Tibial nerve (tissue), 4 donors: ENCODE measurements at regions not wholly inside any gene's neighbourhood (a gene's known extent, or its start where the extent isn't known, plus 50 kb on each side); places are given as distances from the start of the nearest gene placed in this dataset.

ENCODE experiments used
- EP300 ChIP-seq, 2 donors: sonication (generic); formaldehyde crosslinking; IDR thresholded peaks; one replicate each; pipeline ENCODE4 v1.6.1; 2017; ENCODE audit warnings: antibody characterized with exemption in 2 of 2, mild to moderate bottlenecking in 1 of 2
- POLR2A ChIP-seq, 2 donors: fragments of 450-650 bp; IDR thresholded peaks; one replicate each; pipeline ENCODE4 v1.6.1; 2017; ENCODE audit warnings: antibody characterized with exemption in 2 of 2, mild to moderate bottlenecking in 2 of 2, moderate library complexity in 2 of 2
- TF ChIP-seq, protein P1 (sequence below), 5 experiments: fragments of 200-600 bp in 3 of 5; fragments of 450-650 bp in 2 of 5; sonication (generic) in 3 of 5; IDR thresholded peaks; one replicate each; pipeline ENCODE4 v1.5.1; 2016 to 2019; ENCODE audit warnings: antibody characterized with exemption in 5 of 5, mild to moderate bottlenecking in 3 of 5, moderate library complexity in 2 of 5

DNA sequence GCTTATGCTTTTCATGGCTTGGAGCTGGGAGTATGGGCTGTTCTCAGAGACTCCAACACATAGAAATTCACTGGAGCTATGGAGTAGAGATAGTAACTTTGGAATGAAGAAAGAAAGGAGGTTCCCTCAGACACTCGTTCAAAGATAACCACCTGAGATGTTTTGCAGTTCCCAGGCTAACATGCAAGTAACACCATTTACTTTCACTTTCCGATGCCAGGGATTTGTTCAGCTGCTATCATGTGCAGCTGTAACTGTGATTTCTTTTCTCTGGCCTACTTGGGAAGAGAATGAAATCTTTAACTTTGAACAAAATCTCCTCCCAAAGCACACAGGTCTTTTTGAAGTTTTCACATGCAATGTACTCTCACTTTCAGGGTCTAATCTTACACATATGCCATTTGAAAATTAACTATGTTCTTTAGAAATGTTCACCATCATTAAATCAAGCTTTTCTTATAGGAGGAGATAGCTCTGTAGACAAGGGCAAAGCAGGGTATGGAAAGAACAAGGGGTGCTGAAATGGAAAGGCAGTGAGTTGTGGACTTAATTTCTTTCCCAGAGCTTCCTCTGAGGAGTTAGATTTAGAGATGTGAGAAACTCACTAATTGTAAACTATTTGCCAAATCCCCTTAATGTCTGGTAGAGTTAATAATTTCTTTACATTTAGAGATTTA lies 514.3 kb downstream of the PDHA2 start:
- TF ChIP-seq, protein P1, sequence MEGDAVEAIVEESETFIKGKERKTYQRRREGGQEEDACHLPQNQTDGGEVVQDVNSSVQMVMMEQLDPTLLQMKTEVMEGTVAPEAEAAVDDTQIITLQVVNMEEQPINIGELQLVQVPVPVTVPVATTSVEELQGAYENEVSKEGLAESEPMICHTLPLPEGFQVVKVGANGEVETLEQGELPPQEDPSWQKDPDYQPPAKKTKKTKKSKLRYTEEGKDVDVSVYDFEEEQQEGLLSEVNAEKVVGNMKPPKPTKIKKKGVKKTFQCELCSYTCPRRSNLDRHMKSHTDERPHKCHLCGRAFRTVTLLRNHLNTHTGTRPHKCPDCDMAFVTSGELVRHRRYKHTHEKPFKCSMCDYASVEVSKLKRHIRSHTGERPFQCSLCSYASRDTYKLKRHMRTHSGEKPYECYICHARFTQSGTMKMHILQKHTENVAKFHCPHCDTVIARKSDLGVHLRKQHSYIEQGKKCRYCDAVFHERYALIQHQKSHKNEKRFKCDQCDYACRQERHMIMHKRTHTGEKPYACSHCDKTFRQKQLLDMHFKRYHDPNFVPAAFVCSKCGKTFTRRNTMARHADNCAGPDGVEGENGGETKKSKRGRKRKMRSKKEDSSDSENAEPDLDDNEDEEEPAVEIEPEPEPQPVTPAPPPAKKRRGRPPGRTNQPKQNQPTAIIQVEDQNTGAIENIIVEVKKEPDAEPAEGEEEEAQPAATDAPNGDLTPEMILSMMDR (IDR thresholded peaks at IDR 0.05), result no peak
- TF ChIP-seq POLR2A (IDR thresholded peaks at IDR 0.05) (no peak), EP300 (IDR thresholded peaks at IDR 0.05) (no peak)
